Fibroblast of the aortic adventitia (primary cell): ENCODE measurements at regions not wholly inside any gene's neighbourhood (a gene's known extent, or its start where the extent isn't known, plus 50 kb on each side); places are given as distances from the start of the nearest gene placed in this dataset.

Experiments used
- DNase-seq: peaks from one replicate; pipeline ENCODE4 v3.0.0-alpha.2; 2010; ENCODE audit warnings: low read depth
- H3K4me3 ChIP-seq: 2 replicates; pipeline ENCODE4 v1.5.1; 2011; ENCODE audit warnings: low read depth, mild to moderate bottlenecking, control low read depth, low read length, moderate library complexity
- TF ChIP-seq, protein P1 (sequence below): IDR thresholded peaks from 2 replicates; pipeline ENCODE4 v1.5.1; 2011; ENCODE audit warnings: mild to moderate bottlenecking, low read length, control low read depth, inconsistent platforms; ENCODE audit not compliant: insufficient read depth

DNA sequence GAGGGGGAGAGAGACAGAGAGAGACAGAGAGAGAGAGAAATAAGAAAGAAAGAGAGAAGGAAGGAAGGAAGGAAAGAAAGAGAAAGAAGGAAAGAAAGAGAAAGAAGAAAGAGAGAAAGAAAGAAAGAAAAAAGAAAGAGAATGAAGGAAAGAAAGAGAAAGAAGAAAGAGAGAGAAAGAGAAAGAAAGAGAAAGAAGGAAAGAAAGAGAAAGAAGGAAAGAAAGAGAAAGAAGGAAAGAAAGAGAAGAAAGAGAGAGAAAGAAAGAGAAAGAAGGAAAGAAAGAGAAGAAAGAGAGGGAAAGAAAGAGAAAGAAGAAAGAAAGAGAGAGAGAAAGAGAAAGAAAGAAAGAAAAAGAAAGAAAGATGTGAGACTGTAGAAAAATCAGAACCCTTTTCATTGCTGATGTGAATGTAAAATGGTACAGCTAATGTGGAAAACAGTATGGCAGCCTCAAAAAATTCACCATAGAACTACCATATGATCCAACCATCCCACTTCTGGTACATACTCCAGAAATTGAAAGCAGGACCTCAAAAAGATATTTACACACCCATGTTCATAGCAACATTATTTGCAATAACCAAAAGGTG is 203.4 kb upstream of the POU3F3 start:
- TF ChIP-seq, protein P1, sequence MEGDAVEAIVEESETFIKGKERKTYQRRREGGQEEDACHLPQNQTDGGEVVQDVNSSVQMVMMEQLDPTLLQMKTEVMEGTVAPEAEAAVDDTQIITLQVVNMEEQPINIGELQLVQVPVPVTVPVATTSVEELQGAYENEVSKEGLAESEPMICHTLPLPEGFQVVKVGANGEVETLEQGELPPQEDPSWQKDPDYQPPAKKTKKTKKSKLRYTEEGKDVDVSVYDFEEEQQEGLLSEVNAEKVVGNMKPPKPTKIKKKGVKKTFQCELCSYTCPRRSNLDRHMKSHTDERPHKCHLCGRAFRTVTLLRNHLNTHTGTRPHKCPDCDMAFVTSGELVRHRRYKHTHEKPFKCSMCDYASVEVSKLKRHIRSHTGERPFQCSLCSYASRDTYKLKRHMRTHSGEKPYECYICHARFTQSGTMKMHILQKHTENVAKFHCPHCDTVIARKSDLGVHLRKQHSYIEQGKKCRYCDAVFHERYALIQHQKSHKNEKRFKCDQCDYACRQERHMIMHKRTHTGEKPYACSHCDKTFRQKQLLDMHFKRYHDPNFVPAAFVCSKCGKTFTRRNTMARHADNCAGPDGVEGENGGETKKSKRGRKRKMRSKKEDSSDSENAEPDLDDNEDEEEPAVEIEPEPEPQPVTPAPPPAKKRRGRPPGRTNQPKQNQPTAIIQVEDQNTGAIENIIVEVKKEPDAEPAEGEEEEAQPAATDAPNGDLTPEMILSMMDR = no peak
- DNase-seq = no peak
- no peak overlapping the region for H3K4me3 ChIP-seq

DNA sequence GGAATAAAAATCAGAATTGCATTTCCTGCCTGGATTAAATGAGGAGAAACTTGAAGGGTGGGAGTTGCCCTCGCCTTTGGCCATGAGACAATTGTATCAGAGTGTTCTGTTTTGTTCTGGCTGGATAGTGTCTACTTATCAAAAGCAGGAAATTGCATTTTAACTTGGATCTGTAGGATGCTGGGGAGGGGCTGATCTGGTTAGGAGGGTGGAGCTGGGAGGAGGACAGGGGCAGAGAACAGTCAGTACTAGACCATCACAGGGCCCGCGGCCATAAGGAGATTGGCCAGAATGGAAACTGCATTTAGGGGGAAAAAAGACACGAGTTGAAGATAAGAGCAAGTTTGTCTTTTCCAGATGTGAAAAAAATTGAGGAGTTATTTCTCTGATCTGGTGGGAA is 199.1 kb upstream of the POU3F3 start:
- TF ChIP-seq, protein P1 = no peak
- H3K4me3 ChIP-seq = no peak overlapping the region
- no peak for DNase-seq

DNA sequence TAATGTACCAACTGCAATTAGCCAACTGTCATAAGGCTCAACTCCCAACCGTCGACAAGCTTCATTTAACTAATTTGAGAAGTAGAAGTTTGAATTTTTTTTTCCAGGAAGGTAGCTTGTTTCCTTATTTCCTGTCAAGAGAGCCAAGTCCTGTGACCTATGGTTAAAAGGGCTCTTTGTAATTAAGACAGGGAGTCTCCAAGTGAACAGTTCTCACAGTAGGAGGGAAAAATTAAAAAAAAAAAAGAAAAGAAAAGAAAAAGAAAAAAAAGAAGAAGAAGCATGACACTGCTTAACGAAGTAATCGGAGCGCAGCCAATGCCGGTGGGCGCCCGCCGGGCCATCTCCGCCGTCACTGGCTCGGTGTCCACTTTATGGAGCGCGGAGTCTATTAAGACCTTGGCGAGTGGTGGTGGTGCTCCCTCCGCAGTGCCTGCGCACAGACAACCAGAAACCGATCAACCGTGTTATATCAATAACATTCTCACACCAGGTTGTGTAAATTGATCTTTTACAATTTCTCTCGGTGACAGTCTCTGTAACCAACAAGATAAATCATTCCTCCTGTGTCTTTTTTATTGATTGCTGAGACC is 197.2 kb upstream of the POU3F3 start:
- no peak overlapping the region for H3K4me3 ChIP-seq
- no peak for DNase-seq
- TF ChIP-seq, protein P1 = no peak

DNA sequence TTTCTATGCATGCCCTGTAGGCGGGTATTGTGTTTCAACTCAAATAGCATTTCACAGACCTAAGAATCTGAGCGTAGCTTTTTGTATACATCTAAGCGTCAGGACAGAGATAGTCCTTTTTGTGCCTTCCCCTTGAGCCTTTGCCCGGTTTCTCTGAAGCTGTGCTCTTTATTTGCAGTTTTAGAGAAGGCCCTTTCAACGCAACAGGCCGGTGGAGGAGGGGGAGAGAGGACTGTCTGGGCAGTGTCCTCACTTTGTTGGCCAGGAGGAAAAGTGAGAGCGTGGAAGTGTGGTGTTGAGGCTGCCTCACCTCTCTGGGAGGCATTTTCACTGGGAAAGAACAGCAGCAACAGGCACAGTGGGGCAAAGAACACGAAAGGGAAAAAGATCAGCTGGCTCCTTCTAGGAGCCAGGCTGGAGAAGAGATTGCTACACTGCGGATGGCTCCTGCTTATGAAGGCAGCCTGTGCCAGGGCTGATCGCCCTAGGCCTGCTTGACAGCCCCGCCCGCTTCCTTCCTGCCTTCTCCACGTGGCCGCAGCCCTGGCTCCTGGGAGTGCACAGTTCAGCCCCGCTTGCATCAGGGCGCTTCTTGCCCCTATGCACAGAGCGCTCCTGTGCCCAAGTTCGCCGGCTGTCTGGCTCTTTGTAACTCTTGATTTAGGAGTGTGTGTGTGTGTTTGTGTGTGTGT is 195.6 kb upstream of the POU3F3 start:
- DNase-seq = no peak
- TF ChIP-seq, protein P1 = no peak
- no peak overlapping the region for H3K4me3 ChIP-seq

DNA sequence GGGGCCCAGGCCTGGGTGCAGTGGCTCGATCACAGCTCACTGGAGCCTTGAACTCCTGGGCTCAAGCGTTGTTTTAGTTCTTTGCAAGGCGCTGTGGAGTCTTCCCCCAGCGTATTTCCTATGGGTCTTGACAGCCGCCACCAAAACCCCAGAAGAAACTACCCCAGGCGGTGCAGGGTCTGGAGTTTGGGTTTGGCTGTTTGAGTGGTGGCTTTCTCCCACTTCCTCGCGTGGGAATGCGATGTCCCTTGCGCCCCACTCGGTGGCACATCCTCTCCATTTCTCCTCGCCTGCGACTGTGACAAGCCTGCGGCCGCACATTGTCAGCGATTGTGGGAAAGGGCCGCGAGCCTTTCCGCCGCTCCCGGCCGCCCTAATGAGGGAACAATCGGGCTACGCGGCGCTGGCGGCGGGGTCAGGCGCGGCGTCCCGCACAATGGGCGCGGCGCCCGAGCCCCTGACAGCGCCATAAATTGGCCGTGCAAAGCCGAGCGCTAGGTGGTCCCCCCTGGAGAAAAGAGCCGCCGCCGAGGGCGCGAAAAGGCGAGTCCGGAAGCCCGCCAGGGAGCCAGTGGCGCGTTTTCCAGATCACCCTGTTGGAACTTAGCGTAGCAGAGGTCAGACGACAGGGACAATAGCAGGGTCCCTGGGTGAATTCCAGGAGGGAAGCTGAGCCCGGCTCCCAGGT is 194.9 kb upstream of the POU3F3 start:
- TF ChIP-seq, protein P1 = no peak
- no peak overlapping the region for H3K4me3 ChIP-seq
- no peak for DNase-seq

DNA sequence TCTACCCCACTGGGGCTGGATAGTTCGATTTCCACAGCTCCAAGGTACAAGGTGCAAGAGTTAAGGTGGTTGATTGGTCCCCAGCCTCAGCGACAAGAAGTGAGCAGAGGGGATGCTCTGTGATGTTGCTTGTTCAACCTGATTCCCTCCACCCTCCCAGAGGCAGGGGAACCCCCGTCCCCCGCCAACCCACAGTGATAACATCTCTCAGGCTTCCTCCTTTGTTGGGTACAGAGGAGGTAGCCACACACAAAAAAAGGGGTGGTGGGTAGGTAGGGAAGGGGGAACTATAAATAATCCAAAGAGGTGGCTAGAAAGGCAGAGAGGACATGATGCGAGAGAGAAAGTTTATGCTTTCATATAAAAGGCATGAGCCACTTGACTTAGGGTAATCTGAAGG is 192.9 kb upstream of the POU3F3 start:
- TF ChIP-seq, protein P1 = no peak
- DNase-seq = no peak
- H3K4me3 ChIP-seq = no peak overlapping the region
